ENCODE measurements at regions not wholly inside any gene's neighbourhood (a gene's known extent, or its start where the extent isn't known, plus 50 kb on each side); places are given as distances from the start of the nearest gene placed in this dataset.

GRCh38 chr11:10990637-10991193, 132.9 kb upstream of the ZBED5 start:
- CTCF ChIA-PET, result interaction anchor here (1.3 to 1.6 kb wide), 2 partner anchors 11 to 37 kb away, joined by 3 to 8 read pairs; no protein-coding TSS in a partner anchor
- H3K4me3 Mint-ChIP-seq, result no peak overlapping the region
- H3K4me1 Mint-ChIP-seq (ENCODE audit: low read depth), result no peaks in the 10 kb centered on the region
- POLR2A ChIA-PET, result interaction anchor here (0.6 kb wide), 1 partner anchor 8 kb away, joined by 3 read pairs; no protein-coding TSS in a partner anchor
- intact Hi-C loops (cut with micrococcal nuclease), result no loop called here
- no peaks in the 10 kb centered on the region for H3K9me3 Mint-ChIP-seq
- no peaks in the 10 kb centered on the region for H3K36me3 Mint-ChIP-seq (ENCODE audit: low read depth)
- no peaks in the 10 kb centered on the region for H3K27me3 Mint-ChIP-seq
- no peak for TF ChIP-seq CTCF (IDR thresholded peaks at IDR 0.05)
- H3K27ac Mint-ChIP-seq, result no peak overlapping the region
- ATAC-seq, result no peak
- no peak for DNase-seq

- ATAC-seq, result no peak
- Mint-ChIP-seq H3K4me3 (no peak overlapping the region), H3K27ac (no peak overlapping the region)
Measured at GRCh38 chr11:10990160-10990559, 132.3 kb upstream of the ZBED5 start.

GRCh38 chr11:10986006-10986405, 128.2 kb upstream of the ZBED5 start:
- ATAC-seq (no peak), DNase-seq (no peak)
- Mint-ChIP-seq H3K4me3 (no peak overlapping the region), H3K4me1 (ENCODE audit: low read depth) (no peaks in the 10 kb centered on the region), H3K9me3 (no peaks in the 10 kb centered on the region), H3K27ac (no peak overlapping the region), H3K36me3 (ENCODE audit: low read depth) (no peaks in the 10 kb centered on the region), H3K27me3 (peaks cover 3% of the 10 kb centered on the region)
- no peak for TF ChIP-seq CTCF (IDR thresholded peaks at IDR 0.05)
- POLR2A ChIA-PET, result no interaction called here
- CTCF ChIA-PET, result interaction anchor here (1.2 kb wide), 1 partner anchor 52 kb away, joined by 3 read pairs; no protein-coding TSS in a partner anchor
- intact Hi-C loops (cut with micrococcal nuclease), result no loop called here

More at GRCh38 chr11:10990160-10990559, 132.3 kb upstream of the ZBED5 start:
- DNase-seq, result no peak
- ChIA-PET POLR2A (no interaction called here), CTCF (no interaction called here)
- TF ChIP-seq CTCF (IDR thresholded peaks at IDR 0.05), result no peak
- no peaks in the 10 kb centered on the region for H3K4me1 Mint-ChIP-seq (ENCODE audit: low read depth)
- no peaks in the 10 kb centered on the region for H3K27me3 Mint-ChIP-seq
- intact Hi-C loops (cut with micrococcal nuclease), result no loop called here
- H3K36me3 Mint-ChIP-seq (ENCODE audit: low read depth), result no peaks in the 10 kb centered on the region
- H3K9me3 Mint-ChIP-seq, result no peaks in the 10 kb centered on the region

- CTCF ChIA-PET, result interaction anchor here (1.2 to 1.7 kb wide), 2 partner anchors 19 to 51 kb away, joined by 3 to 4 read pairs; no protein-coding TSS in a partner anchor
- Mint-ChIP-seq H3K36me3 (ENCODE audit: low read depth) (no peaks in the 10 kb centered on the region), H3K27me3 (peaks cover 3% of the 10 kb centered on the region), H3K4me1 (ENCODE audit: low read depth) (no peaks in the 10 kb centered on the region), H3K27ac (no peak overlapping the region), H3K4me3 (no peak overlapping the region), H3K9me3 (no peaks in the 10 kb centered on the region)
- TF ChIP-seq CTCF (IDR thresholded peaks at IDR 0.05), result no peak
- intact Hi-C loops (cut with micrococcal nuclease), result no loop called here
- POLR2A ChIA-PET, result interaction anchor here (1.1 kb wide), 1 partner anchor 9 kb away, joined by 5 read pairs; no protein-coding TSS in a partner anchor
- ATAC-seq, result no peak
- no peak for DNase-seq
Measured at GRCh38 chr11:10984742-10985141, 126.9 kb upstream of the ZBED5 start.

GRCh38 chr11:10984250-10984649, 126.4 kb upstream of the ZBED5 start:
- no peak for TF ChIP-seq CTCF (IDR thresholded peaks at IDR 0.05)
- Mint-ChIP-seq H3K27me3 (peaks cover 3% of the 10 kb centered on the region), H3K4me3 (no peak overlapping the region), H3K4me1 (ENCODE audit: low read depth) (no peaks in the 10 kb centered on the region), H3K36me3 (ENCODE audit: low read depth) (no peaks in the 10 kb centered on the region), H3K9me3 (no peaks in the 10 kb centered on the region), H3K27ac (no peak overlapping the region)
- DNase-seq (peak; percentile 5), ATAC-seq (peak; percentile 47)
- POLR2A ChIA-PET, result interaction anchor here (1.1 kb wide), 1 partner anchor 8 kb away, joined by 5 read pairs; no protein-coding TSS in a partner anchor
- intact Hi-C loops (cut with micrococcal nuclease), result no loop called here
- CTCF ChIA-PET, result interaction anchor here (1.7 kb wide), 1 partner anchor 19 kb away, joined by 4 read pairs; no protein-coding TSS in a partner anchor

All from activated CD8-positive, alpha-beta T cell treated with anti-CD3 and anti-CD28 coated beads for 36 hours (primary cell).